ENCODE measurements at regions not wholly inside any gene's neighbourhood (a gene's known extent, or its start where the extent isn't known, plus 50 kb on each side); places are given as distances from the start of the nearest gene placed in this dataset.
A peak's percentile ranks its signal among the peaks of the same experiment; 100 is the strongest.

- Histone ChIP-seq H3K4me3 (replicated peaks in 1 of 3; ENCODE audit: insufficient read depth in 1 of 3, low read depth in 1 of 3, low read length in 3 of 3) (no peak overlapping the region), H4K20me1 (replicated peaks; ENCODE audit: control insufficient read depth, extremely low read depth, insufficient read depth, low read length) (no peaks in the 10 kb centered on the region), H3K27ac (ENCODE audit: insufficient read depth, low read depth, low read length) (no peak overlapping the region), H3K9ac (replicated peaks; ENCODE audit: extremely low read depth, insufficient read depth, low read length) (no peak overlapping the region), H3K4me1 (ENCODE audit: control insufficient read depth, extremely low read depth, insufficient read depth, low read length) (peaks cover 2% of the 10 kb centered on the region), H3K4me2 (ENCODE audit: insufficient read depth, low read length) (no peak overlapping the region), H2AFZ (ENCODE audit: low read depth, low read length) (no peak overlapping the region), H3K36me3 (ENCODE audit: control insufficient read depth in 2 of 2, extremely low read depth in 1 of 2, insufficient read depth in 2 of 2, low read length in 2 of 2) (no peaks in the 10 kb centered on the region), H3K9me1 (replicated peaks; ENCODE audit: control insufficient read depth, extremely low read depth, insufficient read depth, low read length) (no peaks in the 10 kb centered on the region), H3K79me2 (ENCODE audit: control insufficient read depth, insufficient read depth, low read length) (no peaks in the 10 kb centered on the region), H3K9me3 (replicated peaks; ENCODE audit: control insufficient read depth, insufficient read depth, low read length) (no peaks in the 10 kb centered on the region), H3K27me3 (ENCODE audit: control insufficient read depth in 2 of 2, insufficient read depth in 2 of 2, low read length in 2 of 2) (no peaks in the 10 kb centered on the region)
- intact Hi-C loops (cut with micrococcal nuclease), result no loop called here
- ChIA-PET CTCF (no interaction called here), POLR2A (no interaction called here)
- FAIRE-seq (no peak), DNase-seq (ENCODE audit: low read depth, low spot score) (no peak)
- dilution Hi-C loops (cut with MboI; ENCODE audit: extremely low pct_ligation_motif_present, low sequenced_read_pairs), result no loop called here
- TF ChIP-seq POLR2AphosphoS5 (IDR thresholded peaks at IDR 0.05; ENCODE audit: insufficient read depth, low read depth, low read length) (no peak), JUN (IDR thresholded peaks at IDR 0.05; ENCODE audit: borderline replicate concordance, insufficient read depth, insufficient read length, low read depth) (no peak), POLR2A (IDR thresholded peaks at IDR 0.05; ENCODE audit: low read depth, low read length) (no peak), FOS (IDR thresholded peaks at IDR 0.05; ENCODE audit: borderline replicate concordance, insufficient read depth, low read length) (no peak), MYC (IDR thresholded peaks at IDR 0.05; ENCODE audit: low read depth, low read length) (no peak)
- BruUV-seq (replicated peaks), result no TSS peak
These were observed 1966.1 kb downstream of the PCDH9 start for GRCh38 chr13:65264066-65264465.

- no peak for FAIRE-seq
These were observed 1968.9 kb downstream of the PCDH9 start for GRCh38 chr13:65260946-65261891.

More at GRCh38 chr13:65260946-65261891, 1968.9 kb downstream of the PCDH9 start:
- peak overlapping the region; percentile 13 for H3K9ac ChIP-seq (replicated peaks; ENCODE audit: extremely low read depth, insufficient read depth, low read length)
- no peaks in the 10 kb centered on the region for H3K79me2 ChIP-seq (ENCODE audit: control insufficient read depth, insufficient read depth, low read length)
- H2AFZ ChIP-seq (ENCODE audit: low read depth, low read length), result peak overlapping the region; percentile 91
- no TSS peak for BruUV-seq (replicated peaks)
- dilution Hi-C loops (cut with MboI; ENCODE audit: extremely low pct_ligation_motif_present, low sequenced_read_pairs) (no loop called here), intact Hi-C loops (cut with micrococcal nuclease) (no loop called here)
- ChIA-PET POLR2A (no interaction called here), CTCF (no interaction called here)
- H3K4me3 ChIP-seq (replicated peaks in 1 of 3; ENCODE audit: insufficient read depth in 1 of 3, low read depth in 1 of 3, low read length in 3 of 3), result peak overlapping the region in 2 of 3 experiments; percentile 38 to 48
- peak; percentile 54 for DNase-seq (ENCODE audit: low read depth, low spot score)
- TF ChIP-seq EZH2 (IDR thresholded peaks at IDR 0.05; ENCODE audit: borderline replicate concordance, low read depth, low read length, severe bottlenecking) (no peak), POLR2AphosphoS5 (IDR thresholded peaks at IDR 0.05; ENCODE audit: insufficient read depth, low read depth, low read length) (no peak), MYC (IDR thresholded peaks at IDR 0.05; ENCODE audit: low read depth, low read length) (no peak), GATA2 (IDR thresholded peaks at IDR 0.05; ENCODE audit: insufficient read depth, insufficient read length, low read depth, low read length) (no peak), MAX (IDR thresholded peaks at IDR 0.05; ENCODE audit: insufficient read depth, insufficient read length) (no peak), CTCF (IDR thresholded peaks at IDR 0.05; ENCODE audit: extremely low read depth in 1 of 2, insufficient read depth in 1 of 2, low read depth in 1 of 2, low read length in 2 of 2) (no peak), POLR2A (IDR thresholded peaks at IDR 0.05; ENCODE audit: low read depth, low read length) (no peak), JUN (IDR thresholded peaks at IDR 0.05; ENCODE audit: borderline replicate concordance, insufficient read depth, insufficient read length, low read depth) (no peak), FOS (IDR thresholded peaks at IDR 0.05; ENCODE audit: borderline replicate concordance, insufficient read depth, low read length) (no peak)
- H3K4me1 ChIP-seq (ENCODE audit: control insufficient read depth, extremely low read depth, insufficient read depth, low read length), result peaks cover 2% of the 10 kb centered on the region
- H3K36me3 ChIP-seq (ENCODE audit: control insufficient read depth in 2 of 2, extremely low read depth in 1 of 2, insufficient read depth in 2 of 2, low read length in 2 of 2), result no peaks in the 10 kb centered on the region
- H3K9me3 ChIP-seq (replicated peaks; ENCODE audit: control insufficient read depth, insufficient read depth, low read length), result no peaks in the 10 kb centered on the region
- H3K9me1 ChIP-seq (replicated peaks; ENCODE audit: control insufficient read depth, extremely low read depth, insufficient read depth, low read length), result no peaks in the 10 kb centered on the region
- no peaks in the 10 kb centered on the region for H3K27me3 ChIP-seq (ENCODE audit: control insufficient read depth in 2 of 2, insufficient read depth in 2 of 2, low read length in 2 of 2)
- peak overlapping the region; percentile 92 for H3K4me2 ChIP-seq (ENCODE audit: insufficient read depth, low read length)
- no peaks in the 10 kb centered on the region for H4K20me1 ChIP-seq (replicated peaks; ENCODE audit: control insufficient read depth, extremely low read depth, insufficient read depth, low read length)
- peak overlapping the region; percentile 5 for H3K27ac ChIP-seq (ENCODE audit: insufficient read depth, low read depth, low read length)

All from endothelial cell of umbilical vein (primary cell).